Activated CD4-positive, alpha-beta T cell treated with anti-CD3 and anti-CD28 coated beads for 48 hours (primary cell): ENCODE measurements at regions not wholly inside any gene's neighbourhood (a gene's known extent, or its start where the extent isn't known, plus 50 kb on each side); places are given as distances from the start of the nearest gene placed in this dataset.
A peak's percentile ranks its signal among the peaks of the same experiment; 100 is the strongest.
"Not testable (repeated sequence)": the region's sequence is repeated elsewhere in the genome, so short reads cannot be mapped to it uniquely, and the experiment has no call there.

Experiments used
- DNase-seq: peaks from one replicate; pipeline ENCODE4 v3.0.0-alpha.2; 2020

DNA sequence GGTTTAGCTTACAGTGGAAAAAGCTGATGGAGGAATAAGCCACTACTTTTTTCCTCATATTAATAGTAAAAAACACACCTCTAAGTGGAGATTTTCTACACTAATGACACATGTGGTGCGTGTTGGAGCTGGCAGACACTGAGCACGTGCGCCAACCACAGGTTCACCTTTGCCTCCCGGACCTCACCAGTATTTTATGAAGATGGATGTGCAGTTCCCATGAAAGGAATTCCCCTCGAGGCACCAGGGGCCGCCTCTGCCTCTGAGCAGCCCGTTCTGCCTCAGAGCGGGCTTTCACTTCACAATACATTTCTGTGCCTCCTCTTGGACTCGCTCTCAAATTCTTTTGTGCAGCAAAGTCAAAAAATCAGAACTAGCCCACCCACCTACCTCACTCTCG, 477.5 kb upstream of the ADARB2 start:
- DNase-seq = no peak

GRCh38 chr10:2214092-2214491, 476.8 kb upstream of the ADARB2 start:
- no peak for DNase-seq

- no peak for DNase-seq
Measured at GRCh38 chr10:2212244-2212834, 475.0 kb upstream of the ADARB2 start.

- no peak for DNase-seq
Measured at GRCh38 chr10:2210088-2210487, 472.8 kb upstream of the ADARB2 start.

- DNase-seq = no peak
Measured at GRCh38 chr10:2208106-2208505, 470.8 kb upstream of the ADARB2 start.

- DNase-seq = no peak
Measured at GRCh38 chr10:2207246-2207922, 470.1 kb upstream of the ADARB2 start.

GRCh38 chr10:2205406-2205805, 468.1 kb upstream of the ADARB2 start:
- DNase-seq = no peak

DNA sequence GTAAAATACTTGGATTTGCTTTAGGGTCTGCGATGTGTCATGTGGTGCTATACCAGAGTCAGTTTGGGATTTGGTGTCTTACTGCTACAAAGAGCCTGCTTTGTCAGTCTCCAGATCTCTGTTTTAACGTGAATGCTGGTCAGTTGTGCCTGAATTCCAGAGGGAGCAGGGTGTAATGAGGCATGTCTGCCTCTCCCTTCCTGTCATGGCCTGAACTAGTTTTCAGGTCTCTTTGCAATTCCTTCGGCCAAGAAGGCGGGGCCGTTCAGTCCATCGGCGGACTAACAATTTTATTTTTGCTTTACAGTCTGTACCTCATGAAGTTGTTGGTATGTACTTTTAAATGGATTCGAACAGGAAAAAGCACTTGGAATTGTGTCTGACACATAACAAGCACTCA, 465.1 kb upstream of the ADARB2 start:
- no peak for DNase-seq

GRCh38 chr10:2201534-2202099, 464.3 kb upstream of the ADARB2 start:
- DNase-seq = no peak

DNA sequence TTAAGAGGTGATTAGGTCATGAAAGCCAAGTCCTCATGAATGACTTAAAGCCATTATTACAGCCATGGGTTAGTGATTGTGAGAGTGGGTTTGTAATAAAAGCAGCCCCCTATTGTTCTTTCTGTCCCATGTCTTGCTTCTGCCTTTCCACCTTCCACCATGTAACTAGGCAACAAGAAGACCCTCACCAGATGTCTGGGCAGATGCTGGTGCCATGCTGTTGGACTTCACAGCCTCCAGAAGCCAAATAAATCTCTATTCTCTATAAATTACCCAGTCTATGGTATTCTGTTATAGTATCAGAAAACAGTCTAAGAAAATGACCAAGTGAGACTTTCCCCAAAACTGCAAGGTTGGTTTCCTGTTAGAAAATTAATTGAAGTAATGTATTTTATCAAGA, 460.3 kb upstream of the ADARB2 start:
- no peak for DNase-seq

DNA sequence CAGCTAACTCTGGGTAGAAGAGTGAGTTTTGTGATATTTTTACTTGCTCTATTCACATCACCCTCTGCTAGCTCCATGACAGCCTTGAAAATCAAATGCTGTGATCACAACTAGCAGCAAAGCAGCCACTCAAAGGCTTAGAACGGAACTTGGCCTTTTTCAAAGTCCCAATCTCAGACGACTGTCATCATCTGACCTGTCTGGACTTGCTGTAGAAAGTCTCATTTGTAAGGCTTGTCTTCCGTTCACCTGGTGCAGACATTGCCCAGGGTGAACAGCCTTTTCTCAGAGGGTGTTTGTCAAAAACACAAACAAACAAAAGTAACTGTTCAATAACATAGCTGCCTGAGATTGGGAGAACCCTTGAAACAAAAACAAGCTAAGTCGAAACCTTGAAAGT, 458.9 kb upstream of the ADARB2 start:
- no peak for DNase-seq

GRCh38 chr10:2189356-2189755, 452.0 kb upstream of the ADARB2 start:
- not testable (repeated sequence) for DNase-seq

GRCh38 chr10:2188371-2188770, 451.0 kb upstream of the ADARB2 start:
- no peak for DNase-seq

DNA sequence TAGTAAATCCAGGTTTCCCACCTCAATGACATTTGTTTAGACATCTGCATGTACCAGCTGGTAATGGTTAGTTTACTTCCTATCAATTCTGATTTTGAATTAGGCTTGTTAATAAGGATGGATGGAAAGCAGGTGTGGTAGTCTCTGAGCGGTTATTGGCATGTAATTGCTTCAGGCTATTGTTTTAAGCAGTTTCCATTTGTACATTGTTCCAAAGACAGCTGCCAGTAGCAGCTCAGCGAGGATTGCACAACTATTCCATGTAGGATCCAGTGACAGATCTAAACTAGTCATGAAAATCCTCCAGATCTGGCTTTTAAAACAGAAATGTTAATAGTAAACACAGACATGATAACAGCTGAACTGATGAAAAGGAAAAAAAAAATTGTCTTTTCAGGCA, 436.0 kb upstream of the ADARB2 start:
- DNase-seq = no peak

- DNase-seq = no peak
Measured at GRCh38 chr10:2165771-2166460, 428.6 kb upstream of the ADARB2 start.

GRCh38 chr10:2150288-2150687, 413.0 kb upstream of the ADARB2 start:
- DNase-seq = no peak

- DNase-seq = no peak
Measured at GRCh38 chr10:2145926-2146478, 408.7 kb upstream of the ADARB2 start.

DNA sequence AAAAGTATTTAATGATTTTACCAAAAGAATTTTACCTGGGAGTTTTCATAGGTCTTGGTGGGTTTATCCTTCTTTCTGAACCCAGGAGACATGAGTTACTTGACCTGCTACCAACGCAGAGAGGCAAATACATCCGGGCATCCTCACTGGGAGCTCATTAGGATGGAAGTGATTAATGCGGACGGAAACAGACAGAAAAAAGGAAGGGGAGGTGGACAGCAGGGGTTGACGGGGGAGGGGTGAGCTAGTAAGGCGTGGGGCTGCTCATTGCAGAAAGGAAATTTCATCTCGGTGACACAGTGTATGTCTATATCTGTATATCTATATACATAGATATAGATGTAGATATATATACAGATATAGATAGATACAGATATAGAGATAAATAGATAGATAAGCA, 408.2 kb upstream of the ADARB2 start:
- no peak for DNase-seq

GRCh38 chr10:2144584-2144983, 407.3 kb upstream of the ADARB2 start:
- DNase-seq = no peak

DNA sequence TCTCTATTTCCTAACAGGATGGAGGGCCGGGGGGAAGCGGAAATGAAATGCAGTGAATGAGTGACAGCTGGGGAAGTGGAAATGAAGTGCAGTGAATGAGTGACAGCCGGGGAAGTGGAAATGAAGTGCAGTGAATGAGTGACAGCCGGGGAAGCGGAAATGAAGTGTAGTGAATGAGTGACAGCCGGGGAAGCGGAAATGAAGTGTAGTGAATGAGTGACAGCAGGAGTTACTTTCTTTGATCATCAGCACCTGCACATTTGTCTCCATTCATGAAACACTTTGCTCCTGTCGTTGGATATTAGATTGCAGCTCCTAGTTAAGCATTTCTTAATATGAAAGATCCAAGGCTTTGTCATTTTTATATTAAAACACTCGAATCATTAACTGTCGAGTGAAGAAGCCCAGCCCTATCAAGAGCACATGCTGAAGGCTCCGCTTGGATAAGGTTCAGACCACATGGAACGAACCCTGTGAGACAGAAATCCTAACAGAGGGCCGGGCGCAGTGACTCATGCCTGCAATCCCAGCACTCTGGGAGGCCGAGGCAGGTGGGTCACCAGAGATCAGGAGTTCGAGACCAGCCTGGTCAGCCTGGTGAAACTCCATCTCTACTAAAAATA, 406.0 kb upstream of the ADARB2 start:
- DNase-seq = no peak

DNA sequence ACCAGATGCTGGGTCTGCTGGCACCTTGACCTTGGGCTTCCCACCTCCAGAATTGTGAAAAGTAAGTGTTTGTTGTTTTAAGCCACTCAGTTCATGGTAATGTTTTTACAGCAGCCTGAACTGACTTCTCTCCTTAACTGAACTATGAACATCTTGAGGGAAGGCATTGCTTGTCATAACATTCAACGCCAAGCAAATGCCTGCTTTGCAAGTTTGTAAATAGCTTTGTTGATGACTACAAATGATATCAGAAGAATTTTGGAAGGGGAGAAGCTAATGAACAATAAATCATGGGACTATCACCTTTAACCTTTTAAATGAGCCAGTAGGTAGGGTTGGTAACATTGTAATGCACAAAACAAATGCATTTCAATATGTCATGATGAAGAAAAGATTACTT, 402.4 kb upstream of the ADARB2 start:
- no peak for DNase-seq

DNA sequence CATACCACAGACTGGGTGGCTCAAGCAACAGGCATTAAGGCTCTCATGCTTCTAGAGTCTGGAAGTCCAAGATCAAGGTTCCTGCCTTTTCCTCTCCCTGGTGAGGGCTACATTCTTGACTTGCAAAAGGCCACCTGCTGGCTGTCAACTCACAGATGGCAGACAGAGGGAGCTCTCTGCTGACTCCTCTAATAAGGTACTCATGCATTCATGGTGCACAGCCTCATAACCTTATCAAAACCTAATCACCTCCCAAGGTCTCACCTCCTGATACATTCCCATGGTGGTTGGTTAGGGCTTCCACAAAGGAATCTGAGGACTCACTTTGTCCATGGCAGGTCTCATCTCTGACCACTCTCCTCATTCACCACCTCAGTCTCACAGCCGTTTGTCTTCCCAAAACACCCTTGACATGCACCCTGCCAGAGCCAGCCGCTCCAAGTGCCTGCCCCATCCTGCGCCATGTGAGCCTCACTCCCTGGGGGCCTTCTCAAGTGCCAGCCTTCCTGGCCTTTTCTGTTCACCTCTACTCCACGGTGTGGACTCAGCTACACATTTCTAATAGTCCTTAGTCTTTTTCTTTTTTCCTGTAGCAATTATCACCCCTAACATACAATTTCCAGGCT, 400.3 kb upstream of the ADARB2 start:
- peak; percentile 9 for DNase-seq
